ENCODE measurements at regions not wholly inside any gene's neighbourhood (a gene's known extent, or its start where the extent isn't known, plus 50 kb on each side); places are given as distances from the start of the nearest gene placed in this dataset.
"Not testable (repeated sequence)": the region's sequence is repeated elsewhere in the genome, so short reads cannot be mapped to it uniquely, and the experiment has no call there.

- H3K4me2 ChIP-seq (ENCODE audit: low read length): no peak overlapping the region
- H3K4me3 ChIP-seq (ENCODE audit: low read length): no peak overlapping the region
- no peak overlapping the region for H3K9ac ChIP-seq (ENCODE audit: low read depth, low read length)
- no peaks in the 10 kb centered on the region for H3K9me3 ChIP-seq (replicated peaks; ENCODE audit: low read length)
- no peaks in the 10 kb centered on the region for H3K27me3 ChIP-seq (ENCODE audit: control insufficient read depth, insufficient read depth, low read length)
- H3K4me1 ChIP-seq (ENCODE audit: control insufficient read depth, insufficient read depth, low read length): no peaks in the 10 kb centered on the region
- no peaks in the 10 kb centered on the region for H3K36me3 ChIP-seq (ENCODE audit: insufficient read depth, low read length)
Observed at GRCh38 chr13:62767473-62767872, 1351.8 kb upstream of the PCDH20 start.

- H3K9ac ChIP-seq (ENCODE audit: low read depth, low read length): no peak overlapping the region
- no peaks in the 10 kb centered on the region for H3K9me3 ChIP-seq (replicated peaks; ENCODE audit: low read length)
- no peaks in the 10 kb centered on the region for H3K27me3 ChIP-seq (ENCODE audit: control insufficient read depth, insufficient read depth, low read length)
- no peaks in the 10 kb centered on the region for H3K36me3 ChIP-seq (ENCODE audit: insufficient read depth, low read length)
- H3K4me1 ChIP-seq (ENCODE audit: control insufficient read depth, insufficient read depth, low read length): no peaks in the 10 kb centered on the region
- H3K4me2 ChIP-seq (ENCODE audit: low read length): no peak overlapping the region
- no peak overlapping the region for H3K4me3 ChIP-seq (ENCODE audit: low read length)
Observed at GRCh38 chr13:62760724-62761123, 1345.1 kb upstream of the PCDH20 start.

GRCh38 chr13:62747629-62748028, 1332.0 kb upstream of the PCDH20 start:
- H3K9ac ChIP-seq (ENCODE audit: low read depth, low read length): no peak overlapping the region
- H3K4me2 ChIP-seq (ENCODE audit: low read length): no peak overlapping the region
- no peaks in the 10 kb centered on the region for H3K27me3 ChIP-seq (ENCODE audit: control insufficient read depth, insufficient read depth, low read length)
- H3K4me1 ChIP-seq (ENCODE audit: control insufficient read depth, insufficient read depth, low read length): no peaks in the 10 kb centered on the region
- no peaks in the 10 kb centered on the region for H3K36me3 ChIP-seq (ENCODE audit: insufficient read depth, low read length)
- H3K9me3 ChIP-seq (replicated peaks; ENCODE audit: low read length): no peaks in the 10 kb centered on the region
- H3K4me3 ChIP-seq (ENCODE audit: low read length): no peak overlapping the region

GRCh38 chr13:62747152-62747551, 1331.5 kb upstream of the PCDH20 start:
- Histone ChIP-seq H3K27me3 (ENCODE audit: control insufficient read depth, insufficient read depth, low read length) (no peaks in the 10 kb centered on the region), H3K4me3 (ENCODE audit: low read length) (no peak overlapping the region), H3K9ac (ENCODE audit: low read depth, low read length) (no peak overlapping the region), H3K4me1 (ENCODE audit: control insufficient read depth, insufficient read depth, low read length) (no peaks in the 10 kb centered on the region), H3K4me2 (ENCODE audit: low read length) (no peak overlapping the region), H3K36me3 (ENCODE audit: insufficient read depth, low read length) (no peaks in the 10 kb centered on the region), H3K9me3 (replicated peaks; ENCODE audit: low read length) (no peaks in the 10 kb centered on the region)

GRCh38 chr13:62729746-62730145, 1314.1 kb upstream of the PCDH20 start:
- not testable (repeated sequence) for H3K4me1 ChIP-seq (ENCODE audit: control insufficient read depth, insufficient read depth, low read length); H3K27me3 ChIP-seq (ENCODE audit: control insufficient read depth, insufficient read depth, low read length); H3K36me3 ChIP-seq (ENCODE audit: insufficient read depth, low read length); H3K4me3 ChIP-seq (ENCODE audit: low read length); H3K4me2 ChIP-seq (ENCODE audit: low read length); H3K9ac ChIP-seq (ENCODE audit: low read depth, low read length); H3K9me3 ChIP-seq (replicated peaks; ENCODE audit: low read length)

GRCh38 chr13:62721893-62722292, 1306.2 kb upstream of the PCDH20 start:
- Histone ChIP-seq H3K4me3 (ENCODE audit: low read length) (no peak overlapping the region), H3K36me3 (ENCODE audit: insufficient read depth, low read length) (no peaks in the 10 kb centered on the region), H3K27me3 (ENCODE audit: control insufficient read depth, insufficient read depth, low read length) (no peaks in the 10 kb centered on the region), H3K4me1 (ENCODE audit: control insufficient read depth, insufficient read depth, low read length) (no peaks in the 10 kb centered on the region), H3K9me3 (replicated peaks; ENCODE audit: low read length) (no peaks in the 10 kb centered on the region), H3K9ac (ENCODE audit: low read depth, low read length) (no peak overlapping the region), H3K4me2 (ENCODE audit: low read length) (no peak overlapping the region)

- not testable (repeated sequence) for H3K27me3 ChIP-seq (ENCODE audit: control insufficient read depth, insufficient read depth, low read length); H3K4me2 ChIP-seq (ENCODE audit: low read length); H3K9ac ChIP-seq (ENCODE audit: low read depth, low read length); H3K9me3 ChIP-seq (replicated peaks; ENCODE audit: low read length); H3K4me1 ChIP-seq (ENCODE audit: control insufficient read depth, insufficient read depth, low read length); H3K36me3 ChIP-seq (ENCODE audit: insufficient read depth, low read length); H3K4me3 ChIP-seq (ENCODE audit: low read length)
Observed at GRCh38 chr13:62711948-62712347, 1296.3 kb upstream of the PCDH20 start.

- no peaks in the 10 kb centered on the region for H3K4me1 ChIP-seq (ENCODE audit: control insufficient read depth, insufficient read depth, low read length)
- H3K9ac ChIP-seq (ENCODE audit: low read depth, low read length): no peak overlapping the region
- no peak overlapping the region for H3K4me2 ChIP-seq (ENCODE audit: low read length)
- no peaks in the 10 kb centered on the region for H3K36me3 ChIP-seq (ENCODE audit: insufficient read depth, low read length)
- H3K4me3 ChIP-seq (ENCODE audit: low read length): no peak overlapping the region
- no peaks in the 10 kb centered on the region for H3K27me3 ChIP-seq (ENCODE audit: control insufficient read depth, insufficient read depth, low read length)
- no peaks in the 10 kb centered on the region for H3K9me3 ChIP-seq (replicated peaks; ENCODE audit: low read length)
Observed at GRCh38 chr13:62710787-62711186, 1295.1 kb upstream of the PCDH20 start.

- Histone ChIP-seq H3K4me3 (ENCODE audit: low read length) (no peak overlapping the region), H3K27me3 (ENCODE audit: control insufficient read depth, insufficient read depth, low read length) (no peaks in the 10 kb centered on the region), H3K36me3 (ENCODE audit: insufficient read depth, low read length) (no peaks in the 10 kb centered on the region), H3K4me1 (ENCODE audit: control insufficient read depth, insufficient read depth, low read length) (no peaks in the 10 kb centered on the region), H3K9me3 (replicated peaks; ENCODE audit: low read length) (no peaks in the 10 kb centered on the region), H3K9ac (ENCODE audit: low read depth, low read length) (no peak overlapping the region), H3K4me2 (ENCODE audit: low read length) (no peak overlapping the region)
Observed at GRCh38 chr13:62706048-62706447, 1290.4 kb upstream of the PCDH20 start.

- Histone ChIP-seq H3K4me1 (ENCODE audit: control insufficient read depth, insufficient read depth, low read length) (no peaks in the 10 kb centered on the region), H3K4me3 (ENCODE audit: low read length) (no peak overlapping the region), H3K27me3 (ENCODE audit: control insufficient read depth, insufficient read depth, low read length) (no peaks in the 10 kb centered on the region), H3K9ac (ENCODE audit: low read depth, low read length) (no peak overlapping the region), H3K4me2 (ENCODE audit: low read length) (no peak overlapping the region), H3K9me3 (replicated peaks; ENCODE audit: low read length) (peaks cover 3% of the 10 kb centered on the region), H3K36me3 (ENCODE audit: insufficient read depth, low read length) (no peaks in the 10 kb centered on the region)
Observed at GRCh38 chr13:62704875-62705274, 1289.2 kb upstream of the PCDH20 start.

- no peak overlapping the region for H3K9ac ChIP-seq (ENCODE audit: low read depth, low read length)
- no peak overlapping the region for H3K4me3 ChIP-seq (ENCODE audit: low read length)
- H3K9me3 ChIP-seq (replicated peaks; ENCODE audit: low read length): peaks cover 3% of the 10 kb centered on the region
- no peak overlapping the region for H3K4me2 ChIP-seq (ENCODE audit: low read length)
- no peaks in the 10 kb centered on the region for H3K4me1 ChIP-seq (ENCODE audit: control insufficient read depth, insufficient read depth, low read length)
- H3K27me3 ChIP-seq (ENCODE audit: control insufficient read depth, insufficient read depth, low read length): no peaks in the 10 kb centered on the region
- no peaks in the 10 kb centered on the region for H3K36me3 ChIP-seq (ENCODE audit: insufficient read depth, low read length)
Observed at GRCh38 chr13:62702502-62702901, 1286.9 kb upstream of the PCDH20 start.

GRCh38 chr13:62697701-62698100, 1282.1 kb upstream of the PCDH20 start:
- Histone ChIP-seq H3K4me1 (ENCODE audit: control insufficient read depth, insufficient read depth, low read length) (no peaks in the 10 kb centered on the region), H3K9me3 (replicated peaks; ENCODE audit: low read length) (peaks cover 3% of the 10 kb centered on the region), H3K27me3 (ENCODE audit: control insufficient read depth, insufficient read depth, low read length) (no peaks in the 10 kb centered on the region), H3K36me3 (ENCODE audit: insufficient read depth, low read length) (no peaks in the 10 kb centered on the region), H3K4me3 (ENCODE audit: low read length) (no peak overlapping the region), H3K4me2 (ENCODE audit: low read length) (no peak overlapping the region), H3K9ac (ENCODE audit: low read depth, low read length) (no peak overlapping the region)

Data from skeletal muscle satellite cell (primary cell).